ENCODE measurements at regions not wholly inside any gene's neighbourhood (a gene's known extent, or its start where the extent isn't known, plus 50 kb on each side); places are given as distances from the start of the nearest gene placed in this dataset.
"Not testable (repeated sequence)": the region's sequence is repeated elsewhere in the genome, so short reads cannot be mapped to it uniquely, and the experiment has no call there.

GRCh38 chr13:44651724-44652123, 75.6 kb upstream of the TSC22D1 start:
- DNase-seq, result no peak

GRCh38 chr13:44651209-44651608, 75.1 kb upstream of the TSC22D1 start:
- no peak for DNase-seq

DNA sequence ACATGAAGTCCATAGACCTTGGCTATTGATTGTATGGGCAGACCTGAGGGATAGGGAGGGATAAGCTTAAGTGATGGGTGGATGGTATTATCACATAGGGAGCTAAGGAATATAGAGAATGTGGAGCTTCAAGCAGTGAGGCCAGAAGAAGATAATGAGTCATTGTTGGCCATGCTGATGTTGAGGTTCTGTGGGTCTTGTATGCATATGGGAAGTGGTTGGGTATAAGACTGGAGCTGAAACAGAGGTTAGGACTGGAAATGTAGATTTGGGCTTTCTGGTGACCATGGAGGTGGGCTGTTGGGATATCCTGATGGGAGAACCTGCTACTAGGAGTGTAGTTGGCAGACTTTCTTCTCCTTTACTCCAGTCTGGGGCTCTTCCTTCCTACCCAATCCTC, 73.7 kb upstream of the TSC22D1 start:
- DNase-seq, result no peak

DNA sequence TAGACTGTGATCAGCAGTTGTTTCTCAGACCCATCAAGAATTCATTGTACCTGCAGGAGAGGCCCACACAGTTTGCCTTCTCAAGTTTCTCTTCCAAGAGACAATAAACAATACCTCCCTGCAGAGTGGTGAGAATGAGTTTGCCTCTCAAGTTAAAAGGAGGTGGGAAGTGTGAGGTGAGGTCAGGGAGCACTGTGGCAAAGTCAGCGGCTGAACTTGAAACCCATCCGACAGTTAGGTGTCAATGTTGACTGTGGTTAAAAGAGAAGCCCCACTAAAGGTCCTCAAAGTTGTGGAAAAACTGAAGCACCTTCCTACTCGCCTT, 72.9 kb upstream of the TSC22D1 start:
- no peak for DNase-seq

DNA sequence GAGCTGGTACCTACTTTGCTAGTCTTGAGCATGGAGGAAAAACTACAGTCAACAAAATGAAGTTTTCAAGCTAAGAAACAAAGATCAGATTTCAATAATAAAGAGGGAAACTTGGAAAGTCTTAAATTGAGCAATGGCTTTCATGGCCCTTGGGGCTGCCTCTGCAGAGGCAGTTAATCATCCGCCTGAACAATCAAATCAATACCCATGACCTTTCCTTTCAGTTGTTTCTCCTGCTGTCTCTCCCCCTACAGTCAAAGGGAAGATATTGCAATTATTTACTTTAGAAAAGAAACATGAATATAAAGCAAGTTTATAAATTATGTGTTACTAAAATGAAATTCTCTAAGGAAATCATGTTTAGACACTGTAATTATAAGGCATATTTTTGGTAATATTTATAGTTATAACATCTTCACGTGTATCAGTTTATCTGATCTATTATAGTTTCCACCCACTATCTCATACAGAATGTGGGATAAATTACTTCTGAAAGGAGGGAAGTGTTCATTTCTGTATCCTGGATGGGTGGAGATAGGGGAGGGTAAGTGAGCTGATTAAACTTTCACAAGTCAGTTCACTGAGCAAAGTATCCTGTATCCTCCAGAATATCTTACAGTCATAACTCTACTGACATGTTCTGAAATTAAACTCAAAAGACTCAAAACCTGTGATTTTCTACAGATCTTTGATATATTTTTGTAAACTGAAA, 72.4 kb upstream of the TSC22D1 start:
- no peak for DNase-seq

DNA sequence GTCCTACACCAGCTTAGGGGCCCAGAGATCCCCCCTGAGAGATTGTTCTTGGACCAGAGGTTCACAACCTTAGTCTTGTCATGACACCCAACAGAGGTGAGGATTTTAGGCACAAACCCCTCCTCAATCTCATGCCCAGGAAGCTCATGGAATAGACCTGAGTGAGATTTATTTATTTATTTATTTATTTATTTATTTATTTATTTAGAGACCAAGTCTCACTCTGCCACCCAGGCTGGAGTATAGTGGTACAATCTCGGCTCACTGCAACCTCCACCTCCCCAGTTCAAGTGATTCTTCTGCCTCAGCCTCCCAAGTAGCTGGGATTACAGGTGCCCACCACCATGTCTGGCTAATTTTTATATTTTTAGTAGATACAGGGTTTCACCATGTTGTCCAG, 71.4 kb upstream of the TSC22D1 start:
- not testable (repeated sequence) for DNase-seq

DNA sequence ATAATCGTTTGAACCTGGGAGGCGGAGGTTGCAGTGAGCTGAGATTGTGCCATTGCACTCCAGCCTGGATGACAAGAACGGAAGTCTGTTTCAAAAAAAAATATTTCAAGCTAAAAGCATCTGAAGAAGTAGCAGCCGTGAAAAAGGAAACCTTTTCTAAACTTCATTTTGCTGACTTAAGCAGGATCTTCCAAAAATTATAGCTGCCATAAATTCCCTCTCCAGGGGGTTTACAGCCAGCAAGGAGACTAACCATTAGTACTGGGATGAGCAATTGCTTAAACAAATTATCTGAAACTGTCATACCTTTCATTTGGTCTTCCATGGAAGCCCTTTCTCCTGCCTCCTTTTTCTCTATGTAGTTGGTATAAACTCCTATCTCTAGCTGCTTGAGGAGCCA, 69.9 kb upstream of the TSC22D1 start:
- DNase-seq, result no peak

DNA sequence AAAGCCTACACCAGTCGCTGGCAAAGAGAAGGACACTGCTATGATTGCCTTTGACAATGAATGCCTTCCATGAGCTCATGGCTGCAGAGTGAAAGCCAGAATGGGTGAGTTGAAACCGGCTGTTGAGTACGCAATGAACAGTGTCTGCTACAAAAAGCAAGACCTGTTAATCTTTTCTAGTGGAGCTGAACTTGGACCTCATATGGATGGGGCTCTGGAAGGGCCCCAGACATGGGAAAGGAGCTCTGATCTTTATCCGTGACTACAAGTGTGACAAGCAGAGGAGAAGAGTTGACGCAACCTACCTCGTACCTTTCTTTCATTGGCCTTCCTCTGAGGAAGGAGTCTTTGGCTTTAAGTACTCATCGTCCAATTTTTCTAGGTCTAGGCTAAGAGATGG, 67.1 kb upstream of the TSC22D1 start:
- DNase-seq, result no peak

- DNase-seq, result no peak
Measured at GRCh38 chr13:44637581-44637980, 61.5 kb upstream of the TSC22D1 start.

GRCh38 chr13:44629465-44630183, 53.5 kb upstream of the TSC22D1 start:
- no peak for DNase-seq

- DNase-seq, result not testable (repeated sequence)
Measured at GRCh38 chr13:44628826-44629225, 52.7 kb upstream of the TSC22D1 start.

DNA sequence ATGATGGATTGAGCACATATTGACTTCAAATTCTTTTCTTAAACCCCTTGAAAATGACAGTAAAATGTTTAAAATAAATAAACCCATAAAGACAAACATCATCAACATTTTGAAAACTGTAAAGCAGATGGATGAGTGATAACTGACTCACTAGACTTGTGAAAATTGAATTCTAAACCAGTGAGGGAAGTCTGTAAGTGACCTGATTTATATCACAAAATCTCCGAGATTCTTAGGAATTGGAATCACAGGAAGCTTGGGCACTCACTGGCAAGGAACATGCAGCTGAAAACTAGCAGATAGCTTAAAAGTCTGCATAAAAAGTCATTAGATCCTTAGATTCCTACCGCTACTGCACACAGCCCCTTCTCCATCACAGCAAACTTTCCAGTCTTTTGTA, 51.3 kb upstream of the TSC22D1 start:
- no peak for DNase-seq

GRCh38 chr13:44626176-44626575, 50.0 kb upstream of the TSC22D1 start:
- no peak for DNase-seq

Data from femur (tissue), 1 donor.